ENCODE measurements at regions not wholly inside any gene's neighbourhood (a gene's known extent, or its start where the extent isn't known, plus 50 kb on each side); places are given as distances from the start of the nearest gene placed in this dataset.

GRCh38 chr5:18052569-18052968, 418.3 kb downstream of the TAF11L14 start:
- TF ChIP-seq, protein P1, sequence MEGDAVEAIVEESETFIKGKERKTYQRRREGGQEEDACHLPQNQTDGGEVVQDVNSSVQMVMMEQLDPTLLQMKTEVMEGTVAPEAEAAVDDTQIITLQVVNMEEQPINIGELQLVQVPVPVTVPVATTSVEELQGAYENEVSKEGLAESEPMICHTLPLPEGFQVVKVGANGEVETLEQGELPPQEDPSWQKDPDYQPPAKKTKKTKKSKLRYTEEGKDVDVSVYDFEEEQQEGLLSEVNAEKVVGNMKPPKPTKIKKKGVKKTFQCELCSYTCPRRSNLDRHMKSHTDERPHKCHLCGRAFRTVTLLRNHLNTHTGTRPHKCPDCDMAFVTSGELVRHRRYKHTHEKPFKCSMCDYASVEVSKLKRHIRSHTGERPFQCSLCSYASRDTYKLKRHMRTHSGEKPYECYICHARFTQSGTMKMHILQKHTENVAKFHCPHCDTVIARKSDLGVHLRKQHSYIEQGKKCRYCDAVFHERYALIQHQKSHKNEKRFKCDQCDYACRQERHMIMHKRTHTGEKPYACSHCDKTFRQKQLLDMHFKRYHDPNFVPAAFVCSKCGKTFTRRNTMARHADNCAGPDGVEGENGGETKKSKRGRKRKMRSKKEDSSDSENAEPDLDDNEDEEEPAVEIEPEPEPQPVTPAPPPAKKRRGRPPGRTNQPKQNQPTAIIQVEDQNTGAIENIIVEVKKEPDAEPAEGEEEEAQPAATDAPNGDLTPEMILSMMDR (IDR thresholded peaks at IDR 0.05): no peak
- peaks cover 0 to 2% (median 0%) of the 10 kb centered on the region in 3 donors for H3K27me3 Mint-ChIP-seq (ENCODE audit: low read depth in 3 of 3)
- no peak for DNase-seq
- H3K36me3 Mint-ChIP-seq: no peaks in the 10 kb centered on the region
- no peak overlapping the region for H3K27ac ChIP-seq (ENCODE audit: low read depth in 1 of 2, low read length in 2 of 2)
- H3K9me3 Mint-ChIP-seq: peaks cover 0 to 1% (median 0%) of the 10 kb centered on the region in 7 donors
- no peak overlapping the region for H3K4me3 Mint-ChIP-seq
- H3K9me3 ChIP-seq (replicated peaks in 1 of 2; ENCODE audit: control insufficient read depth in 1 of 2, insufficient read depth in 1 of 2, low read length in 2 of 2): no peaks in the 10 kb centered on the region
- no peaks in the 10 kb centered on the region for H3K4me1 ChIP-seq (ENCODE audit: control insufficient read depth in 1 of 2, insufficient read depth in 2 of 2, low read length in 2 of 2)
- H3K9ac ChIP-seq (ENCODE audit: insufficient read depth, low read length, poor library complexity, severe bottlenecking): no peak overlapping the region
- H3K27ac Mint-ChIP-seq: no peak overlapping the region
- no peak overlapping the region for H2AFZ ChIP-seq (ENCODE audit: insufficient read depth, low read depth, low read length, poor library complexity, severe bottlenecking)
- H3K4me3 ChIP-seq (replicated peaks in 1 of 3; ENCODE audit: low read depth in 2 of 3, low read length in 3 of 3): no peak overlapping the region
- no peaks in the 10 kb centered on the region for H3K4me1 Mint-ChIP-seq
- H3K36me3 ChIP-seq (replicated peaks in 1 of 2; ENCODE audit: control insufficient read depth in 1 of 2, insufficient read depth in 2 of 2, low read length in 2 of 2): no peaks in the 10 kb centered on the region
- no peak overlapping the region for H3K4me2 ChIP-seq (replicated peaks; ENCODE audit: extremely low read depth, low read length, poor library complexity, severe bottlenecking)
- H4K20me1 ChIP-seq (ENCODE audit: insufficient read depth, low read length): no peaks in the 10 kb centered on the region
- intact Hi-C loops (cut with micrococcal nuclease): no loop called here
- no CpG with 5 or more reads among the region's 3 CpGs for WGBS (ENCODE audit: insufficient coverage)
- H3K79me2 ChIP-seq (ENCODE audit: insufficient read depth, low read length): no peaks in the 10 kb centered on the region
- H3K27me3 ChIP-seq (ENCODE audit: control insufficient read depth in 2 of 2, insufficient read depth in 2 of 2, low read length in 2 of 2): no peaks in the 10 kb centered on the region

DNA sequence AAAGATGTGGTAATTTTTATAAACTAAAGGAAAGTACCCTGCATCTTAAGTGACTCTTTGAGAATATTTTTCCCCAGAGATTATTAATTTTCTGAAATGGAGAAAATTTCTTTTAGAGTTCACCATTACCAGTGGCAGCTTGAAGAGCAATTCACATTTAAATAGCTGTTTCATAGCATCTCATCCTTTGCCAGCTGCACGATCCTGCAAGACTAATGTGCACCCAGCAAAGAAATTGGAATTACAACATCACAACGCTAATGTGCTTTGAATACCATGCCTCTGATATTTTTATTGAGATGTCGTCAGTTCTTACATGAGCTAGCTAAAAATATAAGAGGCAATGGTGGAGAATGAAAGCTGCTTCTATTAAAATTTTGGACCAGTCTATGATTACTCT, 423.5 kb downstream of the TAF11L14 start:
- H3K4me1 Mint-ChIP-seq: no peaks in the 10 kb centered on the region
- Histone ChIP-seq H3K9ac (ENCODE audit: insufficient read depth, low read length, poor library complexity, severe bottlenecking) (no peak overlapping the region), H3K9me3 (replicated peaks in 1 of 2; ENCODE audit: control insufficient read depth in 1 of 2, insufficient read depth in 1 of 2, low read length in 2 of 2) (no peaks in the 10 kb centered on the region), H2AFZ (ENCODE audit: insufficient read depth, low read depth, low read length, poor library complexity, severe bottlenecking) (no peak overlapping the region), H3K27me3 (ENCODE audit: control insufficient read depth in 2 of 2, insufficient read depth in 2 of 2, low read length in 2 of 2) (no peaks in the 10 kb centered on the region), H3K4me3 (replicated peaks in 1 of 3; ENCODE audit: low read depth in 2 of 3, low read length in 3 of 3) (no peak overlapping the region), H3K4me2 (replicated peaks; ENCODE audit: extremely low read depth, low read length, poor library complexity, severe bottlenecking) (no peak overlapping the region), H3K27ac (ENCODE audit: low read depth in 1 of 2, low read length in 2 of 2) (no peak overlapping the region), H4K20me1 (ENCODE audit: insufficient read depth, low read length) (no peaks in the 10 kb centered on the region), H3K36me3 (replicated peaks in 1 of 2; ENCODE audit: control insufficient read depth in 1 of 2, insufficient read depth in 2 of 2, low read length in 2 of 2) (no peaks in the 10 kb centered on the region), H3K79me2 (ENCODE audit: insufficient read depth, low read length) (no peaks in the 10 kb centered on the region), H3K4me1 (ENCODE audit: control insufficient read depth in 1 of 2, insufficient read depth in 2 of 2, low read length in 2 of 2) (no peaks in the 10 kb centered on the region)
- H3K4me3 Mint-ChIP-seq: no peak overlapping the region
- peaks cover 0 to 2% (median 0%) of the 10 kb centered on the region in 3 donors for H3K27me3 Mint-ChIP-seq (ENCODE audit: low read depth in 3 of 3)
- no peak for DNase-seq
- peaks cover 0 to 8% (median 4%) of the 10 kb centered on the region in 7 donors for H3K9me3 Mint-ChIP-seq
- intact Hi-C loops (cut with micrococcal nuclease): no loop called here
- whole genome bisulfite sequencing (ENCODE audit: insufficient coverage): 86% methylated on average over 1 of the region's 3 CpGs
- H3K27ac Mint-ChIP-seq: no peak overlapping the region
- H3K36me3 Mint-ChIP-seq: no peaks in the 10 kb centered on the region
- TF ChIP-seq, protein P1 (IDR thresholded peaks at IDR 0.05): no peak

All from CD14-positive monocyte (primary cell).